IMR-90 (cell line): ENCODE measurements at regions not wholly inside any gene's neighbourhood (a gene's known extent, or its start where the extent isn't known, plus 50 kb on each side); places are given as distances from the start of the nearest gene placed in this dataset.

Experiments used
- CEBPB ChIP-seq: IDR thresholded peaks from 2 replicates; pipeline ENCODE4 v1.6.1; 2012; ENCODE audit warnings: low read depth, low read length, improper control_type of control experiment
- POLR2A ChIP-seq: IDR thresholded peaks from 2 replicates; pipeline ENCODE4 v1.6.1; 2012; ENCODE audit warnings: mild to moderate bottlenecking, low read depth, low read length
- SMC3 ChIP-seq: fragments of 150-350 bp; IDR thresholded peaks from 2 replicates; pipeline ENCODE4 v1.6.1; 2016; ENCODE audit warnings: low read depth, mild to moderate bottlenecking, antibody characterized with exemption, low read length, moderate library complexity
- TF ChIP-seq, protein P1 (sequence below): conservative IDR thresholded peaks from 2 replicates; pipeline ENCODE4 v1.5.1; 2012; ENCODE audit warnings: mild to moderate bottlenecking, low read depth, low read length, improper control_type of control experiment
- TF ChIP-seq, protein P2 (sequence below): fragments of 150-350 bp; IDR thresholded peaks from 2 replicates; pipeline ENCODE4 v1.6.1; 2017; ENCODE audit warnings: mild to moderate bottlenecking, antibody characterized with exemption, low read length, low read depth

DNA sequence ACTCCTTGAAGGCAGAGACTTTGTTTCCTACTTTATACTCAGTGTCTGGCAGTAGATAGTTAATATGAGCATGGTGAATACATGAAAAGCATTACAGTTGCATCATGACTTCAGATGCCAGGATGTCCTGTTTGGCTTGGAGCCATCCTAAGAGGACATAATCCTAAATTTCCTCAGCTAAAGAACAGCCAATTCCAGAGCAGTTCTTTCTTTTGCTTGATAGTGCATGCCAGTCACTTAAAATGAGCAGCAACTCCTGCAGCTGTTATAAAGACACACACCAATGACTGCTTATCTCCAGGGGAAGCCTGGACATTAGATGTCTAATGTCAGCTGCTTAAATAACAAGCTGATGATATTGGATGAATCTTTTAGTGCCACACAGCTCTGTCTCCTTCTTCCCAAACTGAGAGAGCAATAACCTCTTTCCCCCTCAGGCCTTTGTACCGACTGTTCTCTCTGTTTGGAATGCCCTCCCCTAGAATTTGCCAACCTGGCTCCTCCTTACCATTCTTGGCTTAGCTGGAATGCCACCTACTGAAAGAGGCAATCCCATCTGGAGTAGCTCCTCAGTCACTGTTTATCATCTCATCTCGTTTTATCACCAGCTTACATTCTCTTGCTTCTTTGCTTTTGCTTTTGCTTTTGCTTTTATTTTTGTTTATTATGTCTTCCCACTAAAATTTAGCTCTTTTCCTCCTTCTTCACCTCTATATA lies 100.8 kb upstream of the USP38 start:
- TF ChIP-seq, protein P1, sequence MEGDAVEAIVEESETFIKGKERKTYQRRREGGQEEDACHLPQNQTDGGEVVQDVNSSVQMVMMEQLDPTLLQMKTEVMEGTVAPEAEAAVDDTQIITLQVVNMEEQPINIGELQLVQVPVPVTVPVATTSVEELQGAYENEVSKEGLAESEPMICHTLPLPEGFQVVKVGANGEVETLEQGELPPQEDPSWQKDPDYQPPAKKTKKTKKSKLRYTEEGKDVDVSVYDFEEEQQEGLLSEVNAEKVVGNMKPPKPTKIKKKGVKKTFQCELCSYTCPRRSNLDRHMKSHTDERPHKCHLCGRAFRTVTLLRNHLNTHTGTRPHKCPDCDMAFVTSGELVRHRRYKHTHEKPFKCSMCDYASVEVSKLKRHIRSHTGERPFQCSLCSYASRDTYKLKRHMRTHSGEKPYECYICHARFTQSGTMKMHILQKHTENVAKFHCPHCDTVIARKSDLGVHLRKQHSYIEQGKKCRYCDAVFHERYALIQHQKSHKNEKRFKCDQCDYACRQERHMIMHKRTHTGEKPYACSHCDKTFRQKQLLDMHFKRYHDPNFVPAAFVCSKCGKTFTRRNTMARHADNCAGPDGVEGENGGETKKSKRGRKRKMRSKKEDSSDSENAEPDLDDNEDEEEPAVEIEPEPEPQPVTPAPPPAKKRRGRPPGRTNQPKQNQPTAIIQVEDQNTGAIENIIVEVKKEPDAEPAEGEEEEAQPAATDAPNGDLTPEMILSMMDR: no peak
- TF ChIP-seq POLR2A: no peak
- TF ChIP-seq SMC3: no peak
- TF ChIP-seq, protein P2, sequence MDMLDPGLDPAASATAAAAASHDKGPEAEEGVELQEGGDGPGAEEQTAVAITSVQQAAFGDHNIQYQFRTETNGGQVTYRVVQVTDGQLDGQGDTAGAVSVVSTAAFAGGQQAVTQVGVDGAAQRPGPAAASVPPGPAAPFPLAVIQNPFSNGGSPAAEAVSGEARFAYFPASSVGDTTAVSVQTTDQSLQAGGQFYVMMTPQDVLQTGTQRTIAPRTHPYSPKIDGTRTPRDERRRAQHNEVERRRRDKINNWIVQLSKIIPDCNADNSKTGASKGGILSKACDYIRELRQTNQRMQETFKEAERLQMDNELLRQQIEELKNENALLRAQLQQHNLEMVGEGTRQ: no peak
- no peak for TF ChIP-seq CEBPB
